IMR-90 (cell line): ENCODE measurements at regions not wholly inside any gene's neighbourhood (a gene's known extent, or its start where the extent isn't known, plus 50 kb on each side); places are given as distances from the start of the nearest gene placed in this dataset.

Experiments used
- ATAC-seq: fragments of 200-7000 bp; cut with Tn5 transposase; 2 replicates; pipeline ENCODE4 v1.9.1; 2020; ENCODE audit warnings: low read depth, mild to moderate bottlenecking, moderate library complexity
- BruUV-seq: library from RNA; stranded (reverse); fragments of 400-500 nt; replicated peaks from 2 replicates; lab custom pipeline; 2021; lab: Mats Ljungman, UMichigan
- CTCF ChIA-PET: fragments of 300-600 bp; formaldehyde crosslinking; extraction: SDS; loops from one replicate; lab custom pipeline; 2021; ENCODE audit warnings: antibody characterized with exemption; lab: Yijun Ruan, JAX
- POLR2A ChIA-PET: fragments of 300-600 bp; sonication (Branson Sonifier 250); formaldehyde crosslinking; loops from one replicate; lab custom pipeline; 2022; ENCODE audit warnings: antibody characterized with exemption; ENCODE audit not compliant: unreplicated experiment; lab: Charles Lee
- DNase-seq: peaks from one replicate; pipeline ENCODE4 v3.0.0; 2013
- H2AFZ ChIP-seq: replicated peaks from 2 replicates; pipeline ENCODE3; 2013; ENCODE audit warnings: low read length, mild to moderate bottlenecking; ENCODE audit not compliant: poor library complexity
- H2AK5ac ChIP-seq: 2 replicates; pipeline ENCODE4 v1.6.1; 2013; ENCODE audit warnings: low read depth, low read length, inconsistent platforms
- H2AK9ac ChIP-seq: replicated peaks from 2 replicates; pipeline ENCODE3; 2013; ENCODE audit warnings: mild to moderate bottlenecking, low read depth, low read length, moderate library complexity; ENCODE audit not compliant: poor library complexity
- H2BK120ac ChIP-seq: 2 replicates; pipeline ENCODE4 v1.6.1; 2013; ENCODE audit warnings: low read depth, low read length, inconsistent platforms
- H2BK15ac ChIP-seq: 3 replicates; pipeline ENCODE4 v1.6.1; 2013; ENCODE audit warnings: low read depth, low read length, inconsistent platforms
- H2BK20ac ChIP-seq: 2 replicates; pipeline ENCODE4 v1.6.1; 2013; ENCODE audit warnings: low read depth, mild to moderate bottlenecking, inconsistent platforms, low read length, moderate library complexity
- H2BK5ac ChIP-seq: 2 replicates; pipeline ENCODE4 v1.6.1; 2013; ENCODE audit warnings: mild to moderate bottlenecking, low read depth, low read length, inconsistent platforms; ENCODE audit not compliant: poor library complexity, severe bottlenecking
- H3K14ac ChIP-seq: replicated peaks from 2 replicates; pipeline ENCODE4 v1.6.1; 2013; ENCODE audit warnings: low read depth, low read length, inconsistent platforms
- H3K18ac ChIP-seq: 2 replicates; pipeline ENCODE4 v1.6.1; 2013; ENCODE audit warnings: low read depth, low read length, control low read depth
- H3K23ac ChIP-seq: 2 replicates; pipeline ENCODE4 v1.6.1; 2013; ENCODE audit warnings: low read depth, low read length, inconsistent platforms
- H3K27ac ChIP-seq: 2 replicates; pipeline ENCODE4 v1.5.1; 2013; ENCODE audit warnings: mild to moderate bottlenecking, control low read depth, low read length; ENCODE audit not compliant: insufficient read depth
- H3K27me3 ChIP-seq: 2 replicates; pipeline ENCODE4 v1.6.1; 2013; ENCODE audit warnings: low read length; ENCODE audit not compliant: control insufficient read depth, insufficient read depth
- H3K36me3 ChIP-seq: 2 replicates; pipeline ENCODE4 v1.6.1; 2013; ENCODE audit warnings: low read length, mixed read lengths; ENCODE audit not compliant: control insufficient read depth, insufficient read depth
- H3K4ac ChIP-seq: 2 replicates; pipeline ENCODE4 v1.6.1; 2013; ENCODE audit warnings: low read depth, low read length, inconsistent platforms
- H3K4me1 ChIP-seq: 2 replicates; pipeline ENCODE4 v1.6.1; 2013; ENCODE audit warnings: low read length, mixed read lengths; ENCODE audit not compliant: control insufficient read depth, insufficient read depth
- H3K4me2 ChIP-seq: 2 replicates; pipeline ENCODE4 v1.6.1; 2013; ENCODE audit warnings: low read depth, mild to moderate bottlenecking, control low read depth, low read length, moderate library complexity
- H3K4me3 ChIP-seq: 2 replicates; pipeline ENCODE4 v1.5.1; 2013; ENCODE audit warnings: low read depth, mild to moderate bottlenecking, control low read depth, low read length, moderate library complexity; ENCODE audit not compliant: insufficient read depth
- H3K56ac ChIP-seq: 2 replicates; pipeline ENCODE4 v1.6.1; 2013; ENCODE audit warnings: low read length, inconsistent platforms; ENCODE audit not compliant: insufficient read depth; ENCODE audit errors: extremely low read depth
- H3K79me1 ChIP-seq, 2 experiments: 2 replicates each; pipeline ENCODE4 v1.6.1; 2013; ENCODE audit warnings: low read length in 2 of 2, inconsistent platforms in 1 of 2, low read depth in 1 of 2
- H3K9ac ChIP-seq: 2 replicates; pipeline ENCODE4 v1.6.1; 2013; ENCODE audit warnings: low read depth, low read length, control low read depth
- H3K9me1 ChIP-seq: 2 replicates; pipeline ENCODE4 v1.6.1; 2013; ENCODE audit warnings: low read length, inconsistent platforms; ENCODE audit not compliant: insufficient read depth
- H3K9me3 ChIP-seq: 2 replicates; pipeline ENCODE4 v1.6.1; 2013; ENCODE audit warnings: low read length; ENCODE audit not compliant: control insufficient read depth, insufficient read depth
- H4K20me1 ChIP-seq: 2 replicates; pipeline ENCODE4 v1.6.1; 2013; ENCODE audit warnings: low read length, inconsistent platforms; ENCODE audit not compliant: insufficient read depth
- H4K5ac ChIP-seq: 2 replicates; pipeline ENCODE4 v1.6.1; 2013; ENCODE audit warnings: mild to moderate bottlenecking, low read depth, low read length, control low read depth
- H4K8ac ChIP-seq, 2 experiments: 2 replicates each; pipeline ENCODE4 v1.6.1; 2013; ENCODE audit warnings: low read depth in 2 of 2, low read length in 2 of 2, control low read depth in 1 of 2, inconsistent platforms in 1 of 2
- H4K91ac ChIP-seq: 2 replicates; pipeline ENCODE4 v1.6.1; 2013; ENCODE audit warnings: low read depth, low read length, inconsistent platforms; ENCODE audit not compliant: insufficient read depth
- BHLHE40 ChIP-seq: fragments of 150-350 bp; IDR thresholded peaks from 2 replicates; pipeline ENCODE4 v1.6.1; 2016; ENCODE audit warnings: mild to moderate bottlenecking, low read depth, low read length
- CEBPB ChIP-seq: IDR thresholded peaks from 2 replicates; pipeline ENCODE4 v1.6.1; 2012; ENCODE audit warnings: low read depth, low read length, improper control_type of control experiment
- CHD1 ChIP-seq: IDR thresholded peaks from 2 replicates; pipeline ENCODE4 v1.6.1; 2012; ENCODE audit warnings: low read depth, low read length, improper control_type of control experiment
- FOS ChIP-seq: fragments of 150-350 bp; IDR thresholded peaks from 2 replicates; pipeline ENCODE4 v1.6.1; 2016; ENCODE audit warnings: low read depth, low read length
- MAFK ChIP-seq: IDR thresholded peaks from 2 replicates; pipeline ENCODE4 v1.6.1; 2012; ENCODE audit warnings: low read depth, low read length, improper control_type of control experiment
- MAZ ChIP-seq: IDR thresholded peaks from 2 replicates; pipeline ENCODE4 v1.6.1; 2012; ENCODE audit warnings: low read depth, mild to moderate bottlenecking, low read length, improper control_type of control experiment, moderate library complexity, borderline replicate concordance
- MXI1 ChIP-seq: IDR thresholded peaks from 2 replicates; pipeline ENCODE4 v1.6.1; 2012; ENCODE audit warnings: low read depth, mild to moderate bottlenecking, low read length, moderate library complexity, borderline replicate concordance
- NFE2L2 ChIP-seq: fragments of 150-350 bp; IDR thresholded peaks from 2 replicates; pipeline ENCODE4 v1.6.1; 2016; ENCODE audit warnings: low read depth, mild to moderate bottlenecking, low read length
- POLR2A ChIP-seq: IDR thresholded peaks from 2 replicates; pipeline ENCODE4 v1.6.1; 2012; ENCODE audit warnings: mild to moderate bottlenecking, low read depth, low read length
- RAD21 ChIP-seq: IDR thresholded peaks from 2 replicates; pipeline ENCODE4 v1.6.1; 2012; ENCODE audit warnings: low read length, improper control_type of control experiment
- RCOR1 ChIP-seq: IDR thresholded peaks from 2 replicates; pipeline ENCODE4 v1.6.1; 2012; ENCODE audit warnings: mild to moderate bottlenecking, low read length, improper control_type of control experiment; ENCODE audit not compliant: insufficient replicate concordance
- RFX5 ChIP-seq: IDR thresholded peaks from 2 replicates; pipeline ENCODE4 v1.8.0; 2012; ENCODE audit warnings: low read depth, mild to moderate bottlenecking, low read length, moderate library complexity
- SMC3 ChIP-seq: fragments of 150-350 bp; IDR thresholded peaks from 2 replicates; pipeline ENCODE4 v1.6.1; 2016; ENCODE audit warnings: low read depth, mild to moderate bottlenecking, antibody characterized with exemption, low read length, moderate library complexity
- dilution Hi-C: fragments of 300-500 bp; cut with HindIII; formaldehyde crosslinking; loops from one replicate; pipeline ENCODE4 v1.14.3; 2018; ENCODE audit warnings: low sequenced_read_pairs; ENCODE audit not compliant: unreplicated experiment
- in situ Hi-C: fragments of 300-500 bp; cut with MboI; formaldehyde crosslinking; loops from 3 replicates; pipeline ENCODE4 v1.14.3; 2019; ENCODE audit warnings: low sequenced_read_pairs, inconsistent platforms, mixed read lengths
- intact Hi-C: fragments of 100-400 bp; cut with micrococcal nuclease; formaldehyde crosslinking; loops from 2 replicates; pipeline ENCODE4 v1.10.0; 2022
- TF ChIP-seq, protein P1 (sequence below): conservative IDR thresholded peaks from 2 replicates; pipeline ENCODE4 v1.5.1; 2012; ENCODE audit warnings: mild to moderate bottlenecking, low read depth, low read length, improper control_type of control experiment
- TF ChIP-seq, protein P2 (sequence below): fragments of 150-350 bp; IDR thresholded peaks from 2 replicates; pipeline ENCODE4 v1.6.1; 2017; ENCODE audit warnings: mild to moderate bottlenecking, antibody characterized with exemption, low read length, low read depth
- TF ChIP-seq, protein P3 (sequence below): fragments of 150-350 bp; IDR thresholded peaks from 2 replicates; pipeline ENCODE4 v1.6.1; 2016; ENCODE audit warnings: low read depth, mild to moderate bottlenecking, low read length, moderate library complexity, borderline replicate concordance

DNA sequence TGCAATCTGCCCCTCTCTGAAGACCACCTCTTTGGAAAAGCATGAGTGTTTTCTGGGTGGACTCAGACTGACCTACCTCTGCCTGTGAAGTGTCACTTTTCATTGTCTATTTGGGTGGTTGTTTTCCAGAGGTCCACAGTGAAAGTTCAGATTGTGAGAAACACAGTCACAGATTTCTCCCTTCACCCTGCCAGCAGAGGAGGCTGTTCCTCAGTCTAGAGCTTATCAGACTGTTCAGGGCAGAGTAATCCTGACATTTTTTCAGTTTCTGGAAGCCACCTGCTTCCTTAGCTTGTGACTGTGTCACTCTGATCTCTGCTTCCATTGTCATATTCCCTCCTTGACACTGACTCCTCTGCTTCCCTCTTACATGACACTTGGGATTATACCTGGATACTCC lies 55.4 kb upstream of the RMP24 start:
- no peaks in the 10 kb centered on the region for H4K20me1 ChIP-seq
- in situ Hi-C loops (no loop called here), intact Hi-C loops (no loop called here), dilution Hi-C loops (no loop called here)
- no peaks in the 10 kb centered on the region for H3K9me1 ChIP-seq
- TF ChIP-seq CHD1 (no peak), NFE2L2 (no peak), POLR2A (no peak), RCOR1 (no peak), RFX5 (no peak), MXI1 (no peak), MAFK (no peak), RAD21 (no peak), BHLHE40 (no peak), CEBPB (no peak), SMC3 (no peak), FOS (no peak), MAZ (no peak)
- TF ChIP-seq, protein P1, sequence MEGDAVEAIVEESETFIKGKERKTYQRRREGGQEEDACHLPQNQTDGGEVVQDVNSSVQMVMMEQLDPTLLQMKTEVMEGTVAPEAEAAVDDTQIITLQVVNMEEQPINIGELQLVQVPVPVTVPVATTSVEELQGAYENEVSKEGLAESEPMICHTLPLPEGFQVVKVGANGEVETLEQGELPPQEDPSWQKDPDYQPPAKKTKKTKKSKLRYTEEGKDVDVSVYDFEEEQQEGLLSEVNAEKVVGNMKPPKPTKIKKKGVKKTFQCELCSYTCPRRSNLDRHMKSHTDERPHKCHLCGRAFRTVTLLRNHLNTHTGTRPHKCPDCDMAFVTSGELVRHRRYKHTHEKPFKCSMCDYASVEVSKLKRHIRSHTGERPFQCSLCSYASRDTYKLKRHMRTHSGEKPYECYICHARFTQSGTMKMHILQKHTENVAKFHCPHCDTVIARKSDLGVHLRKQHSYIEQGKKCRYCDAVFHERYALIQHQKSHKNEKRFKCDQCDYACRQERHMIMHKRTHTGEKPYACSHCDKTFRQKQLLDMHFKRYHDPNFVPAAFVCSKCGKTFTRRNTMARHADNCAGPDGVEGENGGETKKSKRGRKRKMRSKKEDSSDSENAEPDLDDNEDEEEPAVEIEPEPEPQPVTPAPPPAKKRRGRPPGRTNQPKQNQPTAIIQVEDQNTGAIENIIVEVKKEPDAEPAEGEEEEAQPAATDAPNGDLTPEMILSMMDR = no peak
- TF ChIP-seq, protein P2, sequence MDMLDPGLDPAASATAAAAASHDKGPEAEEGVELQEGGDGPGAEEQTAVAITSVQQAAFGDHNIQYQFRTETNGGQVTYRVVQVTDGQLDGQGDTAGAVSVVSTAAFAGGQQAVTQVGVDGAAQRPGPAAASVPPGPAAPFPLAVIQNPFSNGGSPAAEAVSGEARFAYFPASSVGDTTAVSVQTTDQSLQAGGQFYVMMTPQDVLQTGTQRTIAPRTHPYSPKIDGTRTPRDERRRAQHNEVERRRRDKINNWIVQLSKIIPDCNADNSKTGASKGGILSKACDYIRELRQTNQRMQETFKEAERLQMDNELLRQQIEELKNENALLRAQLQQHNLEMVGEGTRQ = no peak
- TF ChIP-seq, protein P3, sequence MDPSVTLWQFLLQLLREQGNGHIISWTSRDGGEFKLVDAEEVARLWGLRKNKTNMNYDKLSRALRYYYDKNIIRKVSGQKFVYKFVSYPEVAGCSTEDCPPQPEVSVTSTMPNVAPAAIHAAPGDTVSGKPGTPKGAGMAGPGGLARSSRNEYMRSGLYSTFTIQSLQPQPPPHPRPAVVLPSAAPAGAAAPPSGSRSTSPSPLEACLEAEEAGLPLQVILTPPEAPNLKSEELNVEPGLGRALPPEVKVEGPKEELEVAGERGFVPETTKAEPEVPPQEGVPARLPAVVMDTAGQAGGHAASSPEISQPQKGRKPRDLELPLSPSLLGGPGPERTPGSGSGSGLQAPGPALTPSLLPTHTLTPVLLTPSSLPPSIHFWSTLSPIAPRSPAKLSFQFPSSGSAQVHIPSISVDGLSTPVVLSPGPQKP = no peak
- H3K9me3 ChIP-seq = no peaks in the 10 kb centered on the region
- no peak overlapping the region for H3K18ac ChIP-seq
- H3K14ac ChIP-seq = no peak overlapping the region
- ChIA-PET POLR2A (no interaction called here), CTCF (no interaction called here)
- peaks cover 9% of the 10 kb centered on the region for H3K27me3 ChIP-seq
- H2AK9ac ChIP-seq = no peak overlapping the region
- no peak overlapping the region for H2BK20ac ChIP-seq
- DNase-seq (no peak), ATAC-seq (no peak)
- H2BK5ac ChIP-seq = no peak overlapping the region
- H3K9ac ChIP-seq = no peak overlapping the region
- no peak overlapping the region for H3K4me3 ChIP-seq
- no peak overlapping the region for H2AFZ ChIP-seq
- no peaks in the 10 kb centered on the region for H3K4me1 ChIP-seq
- H3K27ac ChIP-seq = no peak overlapping the region
- no peak overlapping the region for H2BK120ac ChIP-seq
- H3K23ac ChIP-seq = no peak overlapping the region
- no peak overlapping the region for H4K91ac ChIP-seq
- H2AK5ac ChIP-seq = no peak overlapping the region
- H3K56ac ChIP-seq = no peak overlapping the region
- no TSS peak for BruUV-seq
- H3K79me1 ChIP-seq = no peaks in the 10 kb centered on the region
- no peak overlapping the region for H2BK15ac ChIP-seq
- no peak overlapping the region for H3K4me2 ChIP-seq
- no peak overlapping the region for H4K5ac ChIP-seq
- H3K4ac ChIP-seq = no peak overlapping the region
- no peaks in the 10 kb centered on the region for H3K36me3 ChIP-seq
- no peak overlapping the region for H4K8ac ChIP-seq
